GM19438 (cell line): ENCODE measurements at regions not wholly inside any gene's neighbourhood (a gene's known extent, or its start where the extent isn't known, plus 50 kb on each side); places are given as distances from the start of the nearest gene placed in this dataset.

Experiments used
- ATAC-seq: cut with Tn5 transposase; IDR thresholded peaks from one replicate; pipeline ENCODE4 v1.9.1; 2021; ENCODE audit warnings: low read depth; ENCODE audit not compliant: unreplicated experiment

DNA sequence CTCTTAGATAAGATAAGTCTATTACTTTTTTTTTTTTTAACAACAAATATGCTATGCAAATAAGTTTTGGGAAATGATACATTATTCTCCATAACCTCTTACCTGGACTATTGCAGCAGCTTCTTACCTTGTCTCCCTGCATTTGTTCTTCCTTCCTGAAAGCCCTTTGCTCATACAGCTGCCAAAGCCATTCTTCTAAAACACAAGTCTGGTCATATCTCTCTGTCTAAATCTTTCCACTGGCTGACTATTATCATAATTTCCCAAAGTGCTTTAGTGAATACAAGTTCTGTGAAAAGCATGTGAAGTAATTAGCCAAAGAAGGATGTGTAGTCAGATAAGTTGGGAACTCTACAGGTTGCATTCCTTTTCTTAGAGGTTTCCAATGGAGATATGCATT is 115.4 kb upstream of the CNTLN start:
- ATAC-seq, result no peak

DNA sequence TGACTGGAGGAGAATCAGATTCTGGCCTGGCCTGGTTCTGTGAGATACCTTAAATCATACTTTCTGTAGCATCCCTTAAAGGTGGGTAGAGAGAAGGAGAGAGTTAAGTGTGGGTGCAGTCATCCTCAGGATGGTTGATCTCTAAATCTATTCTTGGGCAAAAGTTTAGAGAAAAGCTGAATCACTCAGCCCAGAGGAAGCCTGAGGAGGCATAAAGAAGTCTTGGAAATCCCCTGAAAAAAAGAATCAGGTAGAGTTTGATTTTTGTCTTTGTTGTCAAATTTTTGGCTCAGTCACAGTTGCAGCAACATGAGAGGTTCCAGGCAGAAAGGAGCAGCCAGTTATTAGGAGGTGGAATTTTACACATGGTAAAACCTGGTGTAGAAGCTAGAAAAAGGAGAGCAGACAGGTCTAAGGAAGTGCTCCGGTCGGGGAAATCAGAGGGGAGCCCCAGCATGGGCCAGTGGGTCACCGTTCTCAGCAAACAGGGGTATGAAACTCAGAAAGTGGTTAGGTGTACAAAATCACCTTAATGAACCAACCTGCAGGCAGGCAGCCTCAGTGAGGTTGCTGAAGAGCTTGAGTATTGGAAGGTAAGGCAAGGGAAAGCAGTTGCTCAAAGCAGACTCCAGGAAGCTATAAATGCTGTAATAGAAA is 116.2 kb upstream of the CNTLN start:
- ATAC-seq, result no peak

GRCh38 chr9:17017931-17018491 is 116.8 kb upstream of the CNTLN start:
- ATAC-seq, result no peak

DNA sequence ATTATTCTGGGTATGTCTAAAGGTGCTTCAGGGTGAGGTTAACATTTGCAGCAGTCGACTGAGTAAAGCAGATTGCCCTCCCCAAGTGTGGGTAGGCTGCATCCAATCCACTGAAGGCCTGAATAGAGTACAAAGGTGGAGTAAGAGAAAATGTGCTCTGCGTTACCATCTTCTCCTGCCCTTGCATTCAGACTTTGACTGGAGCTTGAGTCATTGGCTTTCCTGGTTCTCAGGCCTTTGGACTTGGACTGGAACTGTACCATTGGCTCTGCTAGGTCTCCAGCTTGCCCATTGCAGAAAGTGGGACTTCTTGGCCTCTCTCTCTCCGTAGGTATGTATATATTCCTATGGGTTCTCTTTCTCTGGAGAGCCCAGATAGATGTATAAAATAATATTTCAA is 120.9 kb upstream of the CNTLN start:
- ATAC-seq, result no peak

- ATAC-seq, result no peak
Measured at GRCh38 chr9:17013010-17013409, 121.8 kb upstream of the CNTLN start.

DNA sequence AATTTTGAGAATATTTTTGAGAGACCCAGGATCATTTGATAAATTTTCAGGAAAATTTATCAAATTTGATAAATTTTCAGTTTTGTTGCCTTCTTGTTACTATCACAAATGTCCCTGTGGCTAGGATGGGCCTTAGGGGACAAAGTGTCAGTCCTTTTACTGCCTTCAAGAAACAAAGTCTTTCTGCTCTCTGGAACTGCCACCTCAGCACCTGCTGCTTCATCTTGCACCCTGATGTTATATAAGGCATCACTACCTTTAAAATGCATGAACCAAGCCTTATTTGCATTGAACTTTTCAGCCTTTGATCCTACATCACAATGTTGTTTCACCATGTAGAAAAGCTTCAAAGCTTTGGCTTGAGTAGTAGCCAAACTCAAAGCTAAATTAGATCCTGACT is 123.0 kb upstream of the CNTLN start:
- no peak for ATAC-seq

DNA sequence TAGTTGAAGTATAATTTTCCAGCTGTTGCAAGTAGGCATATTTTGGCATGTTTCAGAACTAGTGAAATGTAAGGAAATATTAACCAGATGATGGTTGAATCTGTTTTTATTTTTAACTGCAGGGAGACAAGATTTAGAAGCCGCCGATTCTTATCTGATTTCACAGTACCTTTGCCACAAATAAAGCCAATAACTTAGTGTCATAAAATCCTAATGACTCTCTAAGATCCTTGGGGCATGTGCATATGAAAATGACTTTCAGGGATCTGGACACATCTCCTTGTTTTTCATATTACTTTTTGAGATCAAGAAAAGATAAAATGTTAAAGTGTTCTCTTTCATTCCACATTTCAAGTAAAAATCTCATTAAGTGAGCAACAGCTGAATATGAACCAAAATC is 125.8 kb upstream of the CNTLN start:
- no peak for ATAC-seq

GRCh38 chr9:17005056-17005823 is 129.6 kb upstream of the CNTLN start:
- peak; percentile 79 for ATAC-seq

GRCh38 chr9:17004500-17004899 is 130.3 kb upstream of the CNTLN start:
- ATAC-seq, result no peak

DNA sequence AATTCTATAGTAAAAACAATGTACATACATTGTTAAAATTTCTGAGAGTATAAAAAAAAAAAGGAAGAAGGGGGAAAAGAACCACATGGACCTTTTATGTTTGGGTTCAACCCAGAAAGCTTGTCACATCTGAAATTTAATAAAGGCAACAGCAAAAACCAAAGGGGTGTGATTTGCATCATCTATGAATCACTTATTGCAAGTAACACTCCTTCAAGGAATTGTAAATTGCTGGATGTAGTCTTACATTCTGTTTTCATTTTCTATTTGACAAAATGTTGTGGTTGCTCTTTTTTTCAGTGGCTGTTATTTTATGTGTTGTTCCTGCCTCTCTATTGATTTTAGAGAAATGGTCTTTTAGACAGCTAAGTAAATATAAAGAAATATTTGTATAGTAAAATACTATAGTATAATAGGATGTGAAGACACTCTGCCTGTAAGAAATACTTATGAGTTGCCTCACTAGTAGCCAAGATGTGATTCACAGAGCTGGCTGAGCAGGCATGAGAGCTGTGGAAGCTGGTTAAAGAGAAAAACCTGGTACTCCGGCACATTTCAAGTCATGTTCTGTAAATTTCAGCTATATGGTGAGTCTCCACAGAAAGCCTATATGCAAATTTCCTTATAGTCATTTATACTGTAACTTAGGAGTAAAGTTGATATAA is 131.1 kb upstream of the CNTLN start:
- ATAC-seq, result no peak

DNA sequence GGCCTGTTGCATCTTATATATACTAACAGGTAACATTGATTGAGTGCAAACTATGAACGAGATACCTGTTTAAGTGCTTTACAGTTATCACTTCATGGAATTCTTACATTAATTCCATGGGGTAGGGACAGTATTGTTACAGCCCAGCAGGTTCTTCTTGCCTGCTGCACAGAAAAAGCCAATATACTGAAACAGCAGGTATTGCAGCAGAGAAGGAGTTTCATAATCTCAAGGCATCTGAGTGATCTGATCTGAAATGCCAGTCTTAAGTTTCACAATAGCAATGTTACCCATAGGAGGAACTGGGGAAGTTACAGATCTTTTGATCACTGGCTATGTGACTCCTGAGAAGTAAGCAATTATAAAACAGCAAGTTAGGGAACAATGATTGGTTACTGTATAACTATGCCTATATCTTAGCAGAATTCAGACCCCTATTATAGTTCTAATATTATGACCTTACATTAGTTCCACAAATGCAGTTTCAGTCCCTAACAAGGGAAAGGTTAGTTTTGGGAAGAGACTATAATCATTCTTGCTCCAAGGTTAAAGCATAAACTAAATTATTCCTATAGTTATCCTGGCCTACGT is 126.5 kb upstream of the BNC2 start:
- no peak for ATAC-seq

DNA sequence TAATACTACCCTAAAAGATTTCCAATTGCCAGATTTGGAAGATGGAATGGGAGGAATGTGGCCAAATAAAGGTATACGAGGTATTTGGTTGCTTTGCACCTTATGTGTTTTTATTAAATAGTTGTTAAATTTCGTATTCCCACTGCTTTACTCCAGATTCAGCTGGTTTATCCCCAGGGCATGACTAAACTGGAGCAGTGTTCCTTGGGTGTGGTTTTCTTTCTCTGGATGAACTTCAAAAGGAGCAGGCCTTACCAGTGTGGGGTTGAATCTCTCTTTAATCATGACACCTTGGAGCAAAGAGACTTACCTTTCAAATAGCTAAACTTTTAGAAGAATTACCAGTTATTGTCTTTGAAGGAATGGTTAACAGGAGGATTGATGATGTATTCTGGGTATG is 121.7 kb upstream of the BNC2 start:
- ATAC-seq, result no peak

DNA sequence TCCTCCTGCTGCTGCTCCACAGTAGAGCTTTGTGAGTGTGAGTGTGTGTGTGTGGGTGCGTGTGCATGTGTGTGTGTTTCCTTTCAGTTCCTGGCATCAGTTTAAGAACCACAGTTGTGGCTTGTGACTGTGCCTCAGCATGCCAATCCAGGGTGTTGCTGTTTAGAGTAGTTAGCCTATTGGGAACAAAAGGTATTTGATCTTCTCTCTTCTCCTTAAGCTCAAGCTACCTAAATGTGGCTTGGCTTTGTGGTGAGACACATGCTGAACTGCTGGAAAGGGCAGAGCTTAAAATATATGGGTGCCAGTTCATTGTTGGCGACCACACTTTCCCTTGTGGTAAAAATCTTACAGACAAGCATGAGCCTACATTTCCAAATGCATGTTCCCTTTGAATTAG is 116.6 kb upstream of the BNC2 start:
- no peak for ATAC-seq

- ATAC-seq, result no peak
Measured at GRCh38 chr9:16986556-16986955, 116.1 kb upstream of the BNC2 start.

GRCh38 chr9:16985559-16986348 is 115.3 kb upstream of the BNC2 start:
- no peak for ATAC-seq

GRCh38 chr9:16982780-16983310 is 112.4 kb upstream of the BNC2 start:
- no peak for ATAC-seq

GRCh38 chr9:16976427-16976826 is 106.0 kb upstream of the BNC2 start:
- no peak for ATAC-seq

- ATAC-seq, result no peak
Measured at GRCh38 chr9:16974436-16974835, 104.0 kb upstream of the BNC2 start.

DNA sequence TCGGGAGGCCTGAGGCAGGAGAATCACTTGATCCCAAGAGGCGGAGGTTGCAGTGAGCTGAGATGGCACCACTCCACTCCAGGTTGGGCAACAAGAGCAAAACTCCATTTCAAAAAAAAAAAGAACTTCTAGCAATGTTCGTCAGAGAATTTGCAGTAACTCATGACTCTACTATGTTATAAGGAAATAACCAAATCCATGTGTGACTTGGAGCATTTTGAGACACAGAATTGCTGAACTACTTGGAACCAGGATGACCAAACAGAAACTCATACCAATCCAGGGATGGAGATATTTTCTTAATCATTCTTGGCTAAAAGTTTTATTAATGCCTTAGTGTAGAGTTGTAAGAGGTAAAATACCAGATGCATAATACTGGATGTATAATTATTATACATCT is 99.9 kb upstream of the BNC2 start:
- no peak for ATAC-seq

- ATAC-seq, result no peak
Measured at GRCh38 chr9:16964228-16964627, 93.8 kb upstream of the BNC2 start.
